HG03521 (cell line): ENCODE measurements at regions not wholly inside any gene's neighbourhood (a gene's known extent, or its start where the extent isn't known, plus 50 kb on each side); places are given as distances from the start of the nearest gene placed in this dataset.

Experiments used
- ATAC-seq: cut with Tn5 transposase; IDR thresholded peaks from one replicate; pipeline ENCODE4 v1.9.1; 2021; ENCODE audit warnings: mild to moderate bottlenecking, moderate library complexity; ENCODE audit not compliant: unreplicated experiment

DNA sequence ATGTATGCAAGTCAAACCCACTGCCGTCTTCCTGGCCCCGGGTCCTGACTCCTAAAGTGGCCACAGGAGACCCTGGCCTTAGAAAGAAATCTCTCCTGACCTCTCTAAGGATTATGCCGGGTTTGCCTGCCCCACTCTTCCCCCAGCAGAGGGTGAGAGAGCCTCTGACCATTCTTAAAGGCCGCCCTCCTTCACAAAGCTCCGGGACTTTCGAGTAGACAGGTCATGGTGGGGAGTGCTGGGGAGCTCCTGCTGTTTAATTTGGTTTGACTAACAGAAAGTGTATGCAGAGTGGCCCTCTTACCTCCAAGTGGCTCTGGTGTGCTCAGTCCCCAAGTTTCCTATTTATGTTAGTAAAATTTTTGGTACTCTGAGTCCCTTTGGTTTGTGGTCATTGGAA, 111.8 kb downstream of the LRRC70 start:
- no peak for ATAC-seq

DNA sequence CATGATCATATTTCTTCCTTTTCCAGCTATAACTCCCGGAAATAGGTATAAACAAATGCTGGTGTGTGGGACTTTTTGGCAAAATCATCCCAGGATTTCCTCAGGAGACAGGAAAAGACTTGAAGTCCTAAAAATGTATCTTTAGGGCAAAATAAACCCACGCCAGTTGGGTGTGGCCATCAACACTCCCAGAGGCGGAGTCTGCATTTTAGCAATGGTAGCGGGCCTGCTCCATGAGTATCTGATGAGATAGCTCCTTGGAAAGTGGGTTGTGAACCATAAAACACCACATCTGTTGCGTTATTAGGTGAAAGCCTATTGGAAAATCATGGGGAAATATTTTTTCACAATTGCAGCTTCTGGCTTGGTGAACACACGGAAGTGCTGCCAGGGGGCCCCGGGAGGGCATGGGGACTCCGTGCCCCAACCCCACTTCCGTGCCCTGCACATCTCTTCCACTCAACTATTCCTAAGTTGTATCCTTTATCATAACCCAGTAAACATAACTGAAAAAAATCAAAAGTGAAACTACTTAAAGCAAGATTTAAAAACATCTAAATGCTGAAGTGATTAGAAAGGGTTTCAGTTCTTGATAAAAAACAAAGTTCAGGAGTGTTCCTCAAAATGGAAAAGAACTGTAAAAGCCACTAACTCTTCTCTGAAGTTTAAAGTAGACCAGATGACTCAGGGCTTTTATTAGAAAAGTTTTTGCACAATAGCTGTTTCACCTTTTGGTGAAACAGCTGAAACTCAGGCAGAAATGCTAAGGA, 111.2 kb downstream of the LRRC70 start:
- ATAC-seq = no peak

DNA sequence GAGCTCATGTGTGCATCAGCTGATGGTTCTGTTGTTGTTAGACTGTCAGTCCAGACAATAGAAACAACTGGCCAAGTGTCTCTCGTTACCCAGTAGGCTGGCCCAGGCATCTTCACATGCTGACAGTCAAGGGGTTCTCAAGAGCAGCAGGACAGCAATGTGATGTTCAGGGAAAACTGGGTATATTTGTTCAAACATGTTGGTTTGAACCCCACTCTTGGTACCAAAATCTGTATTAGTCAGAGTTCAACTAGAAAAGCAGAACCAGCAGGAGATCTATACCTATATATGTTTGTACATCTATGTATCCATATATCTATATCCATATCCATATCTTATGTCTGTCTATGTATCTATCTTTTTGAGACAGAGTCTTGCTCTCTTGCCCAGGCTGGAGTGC, 108.1 kb downstream of the LRRC70 start:
- no peak for ATAC-seq

DNA sequence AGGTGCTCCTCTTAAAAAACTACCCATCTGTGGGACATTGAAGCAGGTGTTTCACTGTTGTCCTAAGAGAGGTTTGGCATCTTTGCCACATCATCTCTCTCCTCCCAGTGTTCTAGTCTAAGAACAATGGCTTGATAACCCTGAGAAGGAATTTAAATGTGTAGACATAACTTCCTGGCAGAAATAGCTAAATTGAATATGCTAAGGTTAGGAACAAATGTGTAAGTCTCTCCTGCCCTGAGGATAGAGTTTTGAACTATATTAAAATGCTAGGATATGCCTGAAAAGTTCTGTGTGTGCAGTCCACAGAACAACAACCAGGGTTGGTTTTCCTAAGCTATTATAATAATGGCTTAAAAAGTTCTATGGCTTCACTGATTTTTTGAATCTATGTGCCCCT, 106.6 kb downstream of the LRRC70 start:
- ATAC-seq = no peak

DNA sequence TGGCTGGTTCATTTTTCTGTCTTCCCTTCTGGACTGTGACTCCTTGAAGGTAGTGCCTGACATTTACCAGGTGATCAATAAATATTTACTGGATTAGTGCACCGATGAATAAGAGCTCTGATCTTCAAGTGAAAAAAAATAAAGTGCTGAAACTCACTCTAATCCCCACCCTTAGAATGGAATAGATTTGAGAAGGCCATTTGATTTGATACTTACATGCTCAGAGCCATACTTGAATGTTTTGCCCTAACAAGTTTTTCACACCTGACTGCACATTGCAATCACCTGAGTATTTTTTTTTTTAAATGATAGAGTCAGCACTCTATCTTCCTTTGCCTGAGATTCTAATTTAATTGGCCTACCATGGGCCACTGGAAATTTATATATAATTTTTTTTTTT, 105.7 kb downstream of the LRRC70 start:
- no peak for ATAC-seq

DNA sequence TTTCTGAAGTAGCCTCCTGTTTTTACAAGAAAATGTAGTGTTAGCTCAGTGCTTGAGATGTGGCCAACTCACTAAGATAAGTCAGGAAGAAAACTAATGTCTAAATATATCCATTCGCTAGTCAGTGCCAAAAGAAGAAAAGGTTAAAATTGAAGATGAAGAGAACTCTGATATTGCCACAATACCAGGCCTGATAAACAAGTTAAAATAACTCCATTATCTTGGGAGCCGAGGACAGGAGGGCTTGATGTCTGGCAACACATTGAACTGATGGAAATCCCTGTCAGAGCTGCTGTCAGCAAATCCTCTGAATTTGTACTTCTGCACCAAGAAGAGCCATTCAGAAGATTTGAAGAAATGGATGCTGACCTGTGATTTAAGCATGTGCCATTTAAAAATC, 103.4 kb downstream of the LRRC70 start:
- no peak for ATAC-seq

DNA sequence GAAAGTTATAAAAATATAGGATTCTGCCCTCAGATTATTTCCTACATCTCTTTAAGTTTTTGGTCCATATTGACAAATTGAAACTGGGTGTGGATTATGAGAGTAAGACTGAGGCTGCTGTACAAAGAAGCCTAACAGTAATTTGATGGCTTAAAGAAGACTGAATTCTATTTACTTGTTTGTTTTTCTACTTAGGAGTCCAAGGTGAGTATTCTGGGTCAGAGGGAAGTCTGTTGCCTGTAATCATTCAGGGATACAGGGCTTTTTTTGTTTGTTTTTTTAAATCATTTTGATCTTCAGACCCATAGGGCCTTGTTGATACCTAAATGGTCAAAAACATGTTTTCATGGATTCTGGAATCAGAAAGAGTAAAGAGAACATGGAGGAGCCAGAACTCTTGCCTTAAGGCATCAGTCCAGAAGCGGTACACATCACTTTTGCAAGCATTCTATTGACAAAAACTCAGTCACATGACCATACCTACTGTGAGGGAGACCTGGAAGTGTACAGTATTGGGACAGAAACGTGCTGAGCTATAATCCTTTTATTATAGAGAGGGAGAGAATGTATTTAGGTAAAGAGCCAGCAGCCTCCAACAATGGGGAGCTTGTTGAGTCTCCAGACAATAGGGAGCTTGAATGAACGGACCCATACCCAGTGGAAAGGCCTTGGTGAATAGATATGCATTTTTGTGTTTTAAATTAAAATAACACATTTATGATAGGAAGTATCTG, 102.7 kb downstream of the LRRC70 start:
- no peak for ATAC-seq

DNA sequence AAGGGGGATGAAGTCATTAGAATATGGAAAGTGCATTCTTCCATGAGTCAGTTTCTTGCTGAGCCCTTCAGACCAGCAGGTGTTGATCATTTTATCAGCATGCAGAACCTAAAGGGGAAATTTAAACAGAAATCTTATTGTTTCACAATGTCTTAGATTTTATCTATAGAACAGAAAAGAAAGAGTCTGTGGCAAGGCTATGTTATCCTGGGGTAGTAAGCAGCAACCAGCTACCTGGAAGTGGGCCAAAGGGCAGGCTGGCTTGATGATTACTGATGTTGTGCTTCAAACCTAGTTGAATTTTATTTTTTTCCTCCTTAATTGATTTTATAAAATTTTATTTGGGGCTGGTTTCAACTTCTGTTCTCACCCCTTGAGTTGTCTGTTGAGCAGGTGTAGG, 101.5 kb downstream of the LRRC70 start:
- ATAC-seq = no peak
